GM12874 (cell line): ENCODE measurements at regions not wholly inside any gene's neighbourhood (a gene's known extent, or its start where the extent isn't known, plus 50 kb on each side); places are given as distances from the start of the nearest gene placed in this dataset.

ENCODE experiments used
- CTCF ChIP-seq: IDR thresholded peaks from 2 replicates; pipeline ENCODE4 v1.5.1; 2011; ENCODE audit warnings: low read depth, mild to moderate bottlenecking, control low read depth, low read length, moderate library complexity; ENCODE audit not compliant: insufficient read depth

GRCh38 chr1:229870381-229870780, 196.7 kb upstream of the GALNT2 start:
- no peak for TF ChIP-seq CTCF

DNA sequence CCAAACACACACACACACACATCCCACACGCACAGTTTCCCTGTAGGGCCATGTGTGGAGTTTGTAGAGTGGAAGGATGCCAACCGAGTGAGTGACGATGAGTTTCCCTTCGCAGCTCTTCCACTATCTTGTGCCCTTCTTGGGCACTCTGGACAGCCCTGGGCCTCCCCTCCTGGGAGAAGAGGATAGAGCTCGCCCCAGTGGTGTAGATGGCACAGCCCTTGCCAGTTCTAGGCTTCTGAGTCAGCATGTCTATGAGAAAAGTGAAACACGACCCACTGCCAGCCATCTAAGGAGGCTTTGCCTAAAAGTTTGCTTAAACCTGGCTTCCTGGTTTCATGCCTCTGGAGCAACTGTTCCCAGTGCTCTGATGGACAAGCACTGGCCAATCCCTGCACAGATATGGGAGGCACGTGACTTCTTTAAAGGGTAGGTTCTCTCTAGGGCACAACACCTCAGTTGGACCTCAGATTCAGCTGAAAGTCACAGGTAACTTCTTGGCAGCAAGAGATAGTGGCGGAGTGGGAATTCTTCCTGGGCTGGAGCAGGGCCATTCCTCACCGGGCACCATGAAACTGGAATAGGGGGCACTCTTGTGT, 195.9 kb upstream of the GALNT2 start:
- no peak for TF ChIP-seq CTCF

DNA sequence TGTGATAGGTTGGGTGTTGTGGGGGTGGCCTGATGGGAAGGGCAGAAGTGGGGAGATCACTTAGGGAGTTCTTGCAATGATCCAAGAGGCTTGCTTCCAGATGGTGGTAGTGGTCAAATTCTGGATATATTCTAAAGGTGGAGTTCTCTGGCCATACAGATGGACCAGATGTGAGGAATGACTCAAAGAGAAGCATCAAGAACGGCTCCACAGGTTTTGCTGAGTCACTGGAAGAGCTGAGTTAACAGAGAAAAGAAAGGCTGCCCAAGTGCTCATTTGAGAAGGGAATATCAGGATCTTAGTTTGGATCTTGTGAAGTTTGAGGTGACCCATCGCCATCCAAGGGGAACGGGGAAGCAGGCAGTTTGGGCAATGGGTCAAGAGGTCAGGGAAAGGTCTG, 192.9 kb upstream of the GALNT2 start:
- no peak for TF ChIP-seq CTCF

DNA sequence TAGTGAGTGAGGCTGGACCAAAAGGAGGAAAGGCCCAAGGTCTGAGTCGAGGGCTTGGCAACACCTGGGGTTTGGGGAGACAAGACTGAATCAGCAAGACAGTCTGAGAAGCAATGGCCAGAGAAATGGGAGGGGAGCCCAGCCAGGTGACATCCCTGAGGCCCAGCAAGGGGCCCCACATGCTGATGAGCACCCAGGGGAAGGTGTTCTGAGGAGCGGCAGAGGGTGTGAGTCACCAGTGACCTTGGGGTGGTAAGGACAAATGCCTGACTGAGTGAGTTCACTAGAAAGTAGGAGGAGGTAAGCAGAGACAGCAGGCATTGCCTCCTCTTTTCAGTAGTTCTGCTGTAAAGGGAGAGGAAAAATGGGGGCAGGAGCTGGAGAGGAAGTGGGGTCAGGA, 192.4 kb upstream of the GALNT2 start:
- no peak for TF ChIP-seq CTCF

- no peak for TF ChIP-seq CTCF
These were observed 192.0 kb upstream of the GALNT2 start for GRCh38 chr1:229875086-229875485.

GRCh38 chr1:229879746-229880145, 187.3 kb upstream of the GALNT2 start:
- TF ChIP-seq CTCF: no peak

GRCh38 chr1:229880271-229881170, 186.5 kb upstream of the GALNT2 start:
- TF ChIP-seq CTCF: no peak
